NCI-H1092 (cell line): ENCODE measurements at regions not wholly inside any gene's neighbourhood (a gene's known extent, or its start where the extent isn't known, plus 50 kb on each side); places are given as distances from the start of the nearest gene placed in this dataset.
"Not testable (repeated sequence)": the region's sequence is repeated elsewhere in the genome, so short reads cannot be mapped to it uniquely, and the experiment has no call there.

ENCODE experiments used
- DNase-seq: peaks from one replicate; lab custom pipeline; 2025; lab: John Stamatoyannopoulos, UW

- DNase-seq, result peak; percentile 27
Measured at GRCh38 chr11:98155696-98156095, 865.1 kb upstream of the CNTN5 start.

- no peak for DNase-seq
Measured at GRCh38 chr11:98177925-98178324, 842.8 kb upstream of the CNTN5 start.

- DNase-seq, result no peak
Measured at GRCh38 chr11:98180511-98180910, 840.2 kb upstream of the CNTN5 start.

GRCh38 chr11:98180921-98181320 lies 839.8 kb upstream of the CNTN5 start:
- no peak for DNase-seq

DNA sequence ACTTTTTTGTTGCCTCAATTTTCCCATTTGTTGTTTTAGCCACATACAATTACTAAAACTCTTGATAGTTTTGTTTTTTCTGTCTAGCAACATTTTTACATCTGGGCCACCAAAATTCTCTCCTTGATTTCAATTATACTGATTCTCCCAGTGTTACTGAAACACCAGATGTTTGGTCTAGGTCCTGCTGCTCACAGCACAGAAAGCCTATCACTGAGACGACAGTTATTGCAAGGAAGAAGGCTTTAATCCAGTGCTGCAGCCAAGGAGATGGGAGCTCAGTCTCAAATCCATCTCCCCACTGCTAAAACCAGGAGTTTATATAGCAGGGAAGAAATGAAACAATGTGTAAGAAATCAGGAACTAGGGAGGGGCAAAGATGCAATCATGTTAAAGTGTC lies 837.7 kb upstream of the CNTN5 start:
- no peak for DNase-seq

GRCh38 chr11:98185245-98185644 lies 835.5 kb upstream of the CNTN5 start:
- DNase-seq, result no peak

- DNase-seq, result no peak
Measured at GRCh38 chr11:98194611-98195010, 826.1 kb upstream of the CNTN5 start.

DNA sequence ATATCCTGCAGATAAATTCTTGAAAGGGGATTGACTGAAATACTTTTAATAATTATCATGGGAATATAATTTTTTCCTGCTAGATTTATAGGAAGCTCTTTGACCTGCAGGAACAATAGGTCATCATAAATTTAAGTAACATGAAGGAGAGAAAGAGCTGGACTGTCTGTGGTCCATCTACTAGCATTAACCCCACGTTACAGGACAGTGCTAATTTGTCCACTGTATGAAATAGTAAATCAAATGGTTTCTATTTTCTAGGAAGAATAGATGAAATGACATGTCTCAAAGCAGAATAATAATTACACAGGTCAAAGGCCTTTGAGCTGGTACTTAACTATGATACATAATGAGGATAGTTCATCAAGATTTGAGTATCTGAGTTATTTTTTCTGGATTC lies 825.4 kb upstream of the CNTN5 start:
- DNase-seq, result no peak

- no peak for DNase-seq
Measured at GRCh38 chr11:98207086-98207485, 813.7 kb upstream of the CNTN5 start.

GRCh38 chr11:98227278-98227677 lies 793.5 kb upstream of the CNTN5 start:
- no peak for DNase-seq

- DNase-seq, result no peak
Measured at GRCh38 chr11:98230678-98231077, 790.1 kb upstream of the CNTN5 start.

DNA sequence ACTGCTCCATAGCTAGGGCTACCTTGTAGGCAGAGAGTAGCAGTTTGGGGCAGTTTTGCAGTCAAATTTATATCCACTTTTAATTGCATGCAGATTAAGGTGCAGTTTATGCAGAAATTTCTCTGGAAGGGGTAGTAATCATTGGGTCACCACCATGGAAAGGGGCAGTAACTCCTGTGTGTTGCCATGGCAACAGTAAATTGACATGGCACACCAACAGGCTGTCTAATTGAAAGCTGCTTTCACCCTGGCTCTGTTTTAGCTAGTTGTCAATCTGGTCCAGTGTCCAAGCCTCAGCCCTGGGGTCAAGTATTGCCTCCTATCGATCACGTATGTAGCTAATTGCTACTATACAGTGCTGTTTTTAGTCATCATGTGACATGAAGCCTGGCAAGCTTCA lies 786.1 kb upstream of the CNTN5 start:
- no peak for DNase-seq

DNA sequence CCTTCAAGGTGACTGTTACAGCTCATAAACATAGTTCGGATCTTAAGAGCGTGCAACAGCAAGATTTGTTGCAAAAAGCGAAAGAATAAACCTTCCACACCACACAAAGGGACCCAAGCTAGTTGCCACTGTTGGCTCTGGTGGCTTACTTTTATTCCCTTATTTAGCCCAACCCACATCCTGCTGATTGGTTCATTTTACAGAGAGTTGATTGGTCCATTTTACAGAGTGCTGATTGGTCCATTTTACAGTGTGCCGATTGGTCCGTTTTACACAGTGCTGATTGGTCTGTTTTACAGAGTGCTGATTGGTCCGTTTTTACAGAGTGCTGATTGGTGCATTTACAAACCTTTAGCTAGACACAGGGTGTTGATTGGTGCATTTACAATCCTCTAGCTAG lies 776.9 kb upstream of the CNTN5 start:
- no peak for DNase-seq

DNA sequence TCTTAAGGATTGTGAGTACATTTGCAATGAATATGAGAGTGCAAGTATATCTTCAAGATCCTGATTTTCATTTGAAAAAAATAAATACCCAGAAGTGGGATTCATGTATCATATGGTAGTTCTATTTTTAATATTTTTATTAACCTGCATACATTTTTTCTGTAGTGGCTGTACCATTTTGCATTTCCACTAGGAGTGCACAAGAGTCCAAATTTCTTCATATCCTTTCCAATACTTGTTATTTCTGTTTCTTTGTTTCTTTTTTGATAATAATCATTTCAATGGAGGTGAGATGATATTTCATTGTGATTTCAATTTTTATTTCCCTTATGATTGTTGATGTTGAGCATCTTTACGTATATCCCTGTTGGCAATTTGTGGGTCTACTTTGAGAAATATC lies 759.8 kb upstream of the CNTN5 start:
- DNase-seq, result no peak

GRCh38 chr11:98277251-98277912 lies 743.4 kb upstream of the CNTN5 start:
- DNase-seq, result no peak

DNA sequence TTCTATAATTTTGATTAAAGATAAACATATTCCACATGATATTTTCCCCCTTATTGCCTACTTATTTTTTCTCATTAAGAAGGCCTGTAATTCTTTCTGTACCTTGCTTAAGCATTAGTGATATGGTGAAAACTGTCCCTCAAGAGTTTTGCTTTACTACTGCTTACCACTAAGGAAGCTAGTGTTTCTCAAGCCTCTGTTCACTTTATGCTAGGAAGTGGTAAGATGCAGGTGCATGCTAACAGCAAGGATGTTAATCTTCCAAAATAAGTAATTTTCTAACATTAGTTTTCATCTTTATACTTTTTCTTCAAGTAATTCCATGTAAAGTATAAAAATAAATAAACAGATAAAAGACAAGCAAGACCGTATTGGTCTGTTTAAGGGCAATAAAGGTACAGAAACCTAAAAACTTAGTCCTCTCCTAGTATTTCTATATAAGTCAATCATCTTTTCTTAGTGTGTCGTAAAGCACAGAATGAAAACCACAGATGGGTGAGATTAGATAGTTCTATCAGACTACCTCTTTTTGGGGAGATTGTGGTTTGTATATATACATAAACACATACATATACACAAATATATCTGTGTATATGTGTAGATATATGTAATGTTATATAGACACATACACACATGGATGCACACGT lies 731.0 kb upstream of the CNTN5 start:
- no peak for DNase-seq

DNA sequence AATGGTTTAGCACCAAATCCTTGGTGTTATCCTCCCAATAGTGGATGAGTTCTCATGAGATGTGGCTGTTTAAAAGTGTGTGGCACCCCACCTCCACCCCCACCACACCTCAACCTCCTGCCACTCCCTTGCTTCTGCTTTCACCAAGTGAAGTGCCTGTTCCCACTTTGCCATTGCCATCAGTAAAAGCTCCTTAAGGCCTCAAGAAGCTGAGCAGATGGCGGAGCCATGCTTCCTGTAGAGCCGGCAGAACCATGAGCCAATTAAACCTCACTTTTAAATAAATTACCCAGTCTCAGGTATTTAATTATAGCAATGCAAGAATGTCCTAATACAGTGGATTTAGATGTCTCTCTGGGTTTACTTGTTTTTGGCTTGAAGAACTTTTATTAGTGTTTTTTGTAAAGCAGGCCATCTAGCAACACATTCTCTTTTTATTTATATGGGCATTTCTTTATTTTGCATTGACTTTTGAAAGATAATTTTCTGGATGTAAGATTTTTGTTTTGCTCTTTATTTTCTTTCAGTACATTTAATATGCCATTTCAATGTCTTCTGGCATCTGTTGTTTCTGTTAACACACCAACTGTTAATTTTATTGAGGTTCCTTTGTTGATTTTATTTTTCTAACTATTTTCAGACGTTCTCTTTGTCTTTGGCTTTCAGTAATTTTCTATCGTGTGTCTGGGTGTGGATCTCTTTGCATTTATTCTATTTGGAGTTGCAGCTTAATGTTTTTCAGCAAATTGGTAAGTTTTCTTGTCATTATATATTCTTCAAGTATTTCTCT lies 724.5 kb upstream of the CNTN5 start:
- DNase-seq, result no peak

- DNase-seq, result no peak
Measured at GRCh38 chr11:98300719-98301118, 720.0 kb upstream of the CNTN5 start.

GRCh38 chr11:98307827-98308491 lies 712.8 kb upstream of the CNTN5 start:
- DNase-seq, result peak; percentile 4

- DNase-seq, result not testable (repeated sequence)
Measured at GRCh38 chr11:98330306-98330705, 690.4 kb upstream of the CNTN5 start.

GRCh38 chr11:98358551-98358950 lies 662.2 kb upstream of the CNTN5 start:
- no peak for DNase-seq

DNA sequence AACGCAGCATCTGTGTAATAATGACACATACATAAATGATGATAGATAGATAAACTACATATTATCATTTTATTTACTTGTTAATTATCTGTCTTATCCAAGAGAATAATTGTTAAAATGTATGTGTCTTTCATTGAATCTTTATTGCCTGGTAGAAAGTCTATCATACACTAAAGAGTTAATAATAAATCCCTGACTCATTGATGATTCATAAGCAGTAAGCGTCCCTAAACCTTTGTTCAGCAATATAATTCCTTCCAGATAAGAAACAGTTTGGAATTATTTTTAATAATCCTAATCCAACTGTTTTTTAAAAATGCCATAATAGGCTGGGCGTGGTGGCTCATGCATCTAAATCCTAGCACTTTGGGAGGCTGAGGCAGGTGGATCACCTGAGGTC lies 655.6 kb upstream of the CNTN5 start:
- DNase-seq, result no peak

- DNase-seq, result no peak
Measured at GRCh38 chr11:98365941-98366340, 654.8 kb upstream of the CNTN5 start.
